Skeletal muscle satellite cell (primary cell): ENCODE measurements at regions not wholly inside any gene's neighbourhood (a gene's known extent, or its start where the extent isn't known, plus 50 kb on each side); places are given as distances from the start of the nearest gene placed in this dataset.

ENCODE experiments used
- H3K27me3 ChIP-seq: 2 replicates; pipeline ENCODE4 v1.7.0; 2013; ENCODE audit warnings: low read length; ENCODE audit not compliant: control insufficient read depth, insufficient read depth
- H3K36me3 ChIP-seq: 2 replicates; pipeline ENCODE4 v1.7.0; 2013; ENCODE audit warnings: mild to moderate bottlenecking, control low read depth, low read length; ENCODE audit not compliant: insufficient read depth
- H3K4me1 ChIP-seq: 2 replicates; pipeline ENCODE4 v1.7.0; 2013; ENCODE audit warnings: low read length; ENCODE audit not compliant: control insufficient read depth, insufficient read depth
- H3K4me2 ChIP-seq: 2 replicates; pipeline ENCODE4 v1.7.0; 2013; ENCODE audit warnings: mild to moderate bottlenecking, low read length
- H3K4me3 ChIP-seq: 2 replicates; pipeline ENCODE4 v1.7.0; 2013; ENCODE audit warnings: low read length
- H3K9ac ChIP-seq: 2 replicates; pipeline ENCODE4 v1.7.0; 2013; ENCODE audit warnings: mild to moderate bottlenecking, low read depth, low read length, moderate library complexity
- H3K9me3 ChIP-seq: replicated peaks from 2 replicates; pipeline ENCODE4 v1.7.0; 2013; ENCODE audit warnings: mild to moderate bottlenecking, control low read depth, low read length

GRCh38 chr1:223029985-223030769 lies 112.9 kb downstream of the TLR5 start:
- H3K27me3 ChIP-seq: peaks cover 10% of the 10 kb centered on the region

GRCh38 chr1:223030871-223031400 lies 112.1 kb downstream of the TLR5 start:
- peaks cover 14% of the 10 kb centered on the region for H3K27me3 ChIP-seq
- H3K36me3 ChIP-seq: no peaks in the 10 kb centered on the region
- no peak overlapping the region for H3K4me2 ChIP-seq
- H3K9ac ChIP-seq: no peak overlapping the region
- H3K4me1 ChIP-seq: no peaks in the 10 kb centered on the region
- H3K9me3 ChIP-seq: no peaks in the 10 kb centered on the region
- no peak overlapping the region for H3K4me3 ChIP-seq

More at GRCh38 chr1:223029985-223030769, 112.9 kb downstream of the TLR5 start:
- no peaks in the 10 kb centered on the region for H3K9me3 ChIP-seq
- H3K9ac ChIP-seq: no peak overlapping the region
- H3K4me2 ChIP-seq: no peak overlapping the region
- H3K4me1 ChIP-seq: no peaks in the 10 kb centered on the region
- no peaks in the 10 kb centered on the region for H3K36me3 ChIP-seq
- H3K4me3 ChIP-seq: no peak overlapping the region

DNA sequence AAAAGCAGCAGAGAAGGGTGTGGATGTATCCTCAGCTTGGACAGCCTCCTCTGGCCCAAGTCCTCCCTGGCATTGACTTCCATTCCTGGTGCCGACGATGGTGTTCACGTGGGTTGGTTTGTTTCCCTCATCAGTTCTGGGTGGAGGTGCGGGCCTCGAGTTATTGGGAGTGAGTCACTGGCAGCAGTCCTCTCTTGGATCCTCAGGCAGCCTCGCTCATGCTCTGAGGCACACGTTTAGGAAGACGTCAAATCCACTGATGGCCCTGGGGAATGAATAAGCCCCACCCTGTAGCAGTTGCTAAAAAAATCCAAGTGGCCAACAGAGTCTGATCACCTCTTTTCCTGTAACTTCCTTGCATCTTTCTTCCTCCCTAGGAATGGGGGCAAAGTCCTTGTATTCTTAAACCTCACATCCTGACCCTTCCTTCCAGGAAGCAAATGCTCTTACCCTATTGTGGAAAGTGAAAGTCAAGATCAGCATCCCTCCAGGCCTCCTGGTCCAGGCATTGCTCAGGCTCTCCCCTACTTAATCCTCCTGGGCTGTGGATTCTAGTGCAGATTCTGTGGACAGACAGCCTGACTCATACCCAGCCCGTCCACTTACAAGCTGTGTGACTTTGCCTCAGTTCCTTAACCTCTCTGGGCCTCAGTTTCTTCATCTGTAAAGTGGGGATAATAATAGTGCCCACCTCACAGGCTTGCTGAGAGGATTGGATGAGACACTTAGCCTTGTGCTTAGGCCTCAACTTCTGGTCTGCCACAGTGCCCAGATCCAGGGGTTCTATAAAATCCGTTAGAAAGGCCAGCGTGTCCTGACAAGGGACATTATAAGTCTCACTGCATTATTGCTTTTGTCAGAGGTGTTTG lies 111.1 kb downstream of the TLR5 start:
- no peaks in the 10 kb centered on the region for H3K4me1 ChIP-seq
- no peak overlapping the region for H3K9ac ChIP-seq
- H3K36me3 ChIP-seq: no peaks in the 10 kb centered on the region
- H3K27me3 ChIP-seq: peaks cover 23% of the 10 kb centered on the region
- H3K9me3 ChIP-seq: no peaks in the 10 kb centered on the region
- peak overlapping the region; percentile 1 for H3K4me2 ChIP-seq
- no peak overlapping the region for H3K4me3 ChIP-seq

DNA sequence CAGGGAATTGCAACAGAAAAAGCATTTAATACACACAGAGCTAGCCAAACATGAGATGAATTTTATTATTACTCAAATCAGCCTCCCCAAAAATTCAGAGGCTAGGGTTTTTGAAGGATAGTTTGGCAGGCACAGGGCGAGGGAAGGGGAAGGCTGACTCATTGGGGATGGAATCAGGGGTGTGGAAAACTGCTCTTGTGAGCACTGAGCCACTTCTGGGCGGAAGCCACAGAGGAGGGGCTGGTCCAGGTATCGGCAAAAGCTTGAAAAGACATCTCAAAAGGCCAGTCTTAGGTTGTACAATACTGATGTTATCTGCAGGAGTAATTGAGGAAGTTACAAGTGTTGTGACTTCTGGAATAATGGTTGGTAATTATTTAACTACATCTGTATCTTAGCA lies 109.4 kb downstream of the TLR5 start:
- no peak overlapping the region for H3K9ac ChIP-seq
- no peak overlapping the region for H3K4me3 ChIP-seq
- H3K9me3 ChIP-seq: no peaks in the 10 kb centered on the region
- peaks cover 24% of the 10 kb centered on the region for H3K27me3 ChIP-seq
- no peaks in the 10 kb centered on the region for H3K4me1 ChIP-seq
- no peak overlapping the region for H3K4me2 ChIP-seq
- no peaks in the 10 kb centered on the region for H3K36me3 ChIP-seq

DNA sequence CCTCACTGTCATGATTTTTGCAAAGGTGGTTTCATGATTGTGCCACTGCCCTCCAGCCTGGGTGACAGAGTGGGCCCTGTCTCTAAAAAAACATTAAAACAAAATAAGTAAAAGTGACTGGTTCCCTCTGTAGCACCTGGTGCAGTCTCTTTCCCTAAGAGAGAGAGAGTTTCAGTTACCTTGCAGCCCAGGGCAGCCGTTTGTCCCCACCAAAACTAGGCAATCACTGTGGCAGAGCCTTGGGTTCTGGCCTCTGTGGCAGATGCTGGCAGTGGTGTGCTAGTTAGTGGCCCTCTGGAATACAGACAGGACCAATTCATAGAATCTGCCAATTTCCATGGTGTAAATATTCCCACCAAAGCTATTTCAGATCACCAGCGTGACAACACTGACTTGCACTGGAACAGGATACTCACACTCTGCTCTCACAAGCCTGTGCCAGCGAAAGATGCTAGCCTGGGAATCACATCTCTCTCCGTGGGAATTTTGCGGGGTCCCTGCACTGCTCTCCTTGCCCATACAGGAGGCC lies 108.7 kb downstream of the TLR5 start:
- Histone ChIP-seq H3K9me3 (no peaks in the 10 kb centered on the region), H3K36me3 (no peaks in the 10 kb centered on the region), H3K27me3 (peaks cover 24% of the 10 kb centered on the region), H3K4me2 (no peak overlapping the region), H3K9ac (no peak overlapping the region), H3K4me3 (no peak overlapping the region), H3K4me1 (no peaks in the 10 kb centered on the region)

DNA sequence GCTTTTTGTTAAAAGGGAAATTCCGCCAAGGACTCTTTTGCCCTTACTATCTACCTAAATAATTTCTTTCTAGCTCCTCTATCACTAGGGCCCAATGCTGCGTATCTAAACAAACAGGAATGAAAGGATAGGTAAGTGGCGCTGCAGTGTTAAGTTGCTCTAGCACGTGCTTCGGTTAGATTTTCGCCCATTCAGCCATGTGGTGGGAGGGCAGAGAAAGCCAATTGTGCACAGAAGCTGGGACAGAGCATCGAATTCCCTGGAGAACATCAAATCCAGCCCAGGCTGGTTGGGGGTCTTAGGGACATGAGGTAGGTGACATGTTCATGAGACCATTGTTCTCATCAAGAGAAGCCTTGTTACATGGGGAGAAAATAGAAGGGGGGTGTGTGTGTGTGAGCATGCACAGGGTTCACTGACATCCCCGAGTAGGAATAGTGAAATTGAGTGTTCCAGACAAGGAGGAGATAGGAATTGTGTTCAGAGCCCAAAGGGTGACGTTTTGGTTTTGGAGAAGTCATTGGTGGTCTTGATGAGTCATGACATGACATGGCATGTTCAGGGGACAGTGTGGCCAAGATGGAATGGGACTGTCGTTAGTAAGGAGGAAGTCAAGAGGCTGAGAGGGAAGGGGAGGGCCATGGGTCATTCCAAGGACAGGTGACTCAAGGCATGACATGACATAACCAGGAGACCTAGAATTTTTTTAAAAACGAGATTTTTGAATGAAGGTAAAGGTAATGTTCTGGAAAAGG lies 107.1 kb downstream of the TLR5 start:
- H3K9me3 ChIP-seq: no peaks in the 10 kb centered on the region
- peaks cover 19% of the 10 kb centered on the region for H3K27me3 ChIP-seq
- no peaks in the 10 kb centered on the region for H3K4me1 ChIP-seq
- no peak overlapping the region for H3K4me2 ChIP-seq
- H3K36me3 ChIP-seq: no peaks in the 10 kb centered on the region
- no peak overlapping the region for H3K4me3 ChIP-seq
- H3K9ac ChIP-seq: no peak overlapping the region

- Histone ChIP-seq H3K4me2 (no peak overlapping the region), H3K36me3 (no peaks in the 10 kb centered on the region), H3K9me3 (no peaks in the 10 kb centered on the region), H3K27me3 (peaks cover 21% of the 10 kb centered on the region), H3K4me3 (no peak overlapping the region), H3K4me1 (no peaks in the 10 kb centered on the region), H3K9ac (no peak overlapping the region)
Observed at GRCh38 chr1:223036479-223036845, 106.6 kb downstream of the TLR5 start.

- Histone ChIP-seq H3K4me2 (no peak overlapping the region), H3K4me1 (no peaks in the 10 kb centered on the region), H3K9me3 (no peaks in the 10 kb centered on the region), H3K27me3 (peaks cover 22% of the 10 kb centered on the region), H3K4me3 (no peak overlapping the region), H3K36me3 (no peaks in the 10 kb centered on the region), H3K9ac (no peak overlapping the region)
Observed at GRCh38 chr1:223037845-223038244, 105.2 kb downstream of the TLR5 start.

GRCh38 chr1:223038288-223039006 lies 104.6 kb downstream of the TLR5 start:
- H3K4me3 ChIP-seq: no peak overlapping the region
- H3K4me1 ChIP-seq: no peaks in the 10 kb centered on the region
- H3K9me3 ChIP-seq: no peaks in the 10 kb centered on the region
- no peak overlapping the region for H3K4me2 ChIP-seq
- H3K36me3 ChIP-seq: no peaks in the 10 kb centered on the region
- H3K27me3 ChIP-seq: peaks cover 22% of the 10 kb centered on the region
- no peak overlapping the region for H3K9ac ChIP-seq

DNA sequence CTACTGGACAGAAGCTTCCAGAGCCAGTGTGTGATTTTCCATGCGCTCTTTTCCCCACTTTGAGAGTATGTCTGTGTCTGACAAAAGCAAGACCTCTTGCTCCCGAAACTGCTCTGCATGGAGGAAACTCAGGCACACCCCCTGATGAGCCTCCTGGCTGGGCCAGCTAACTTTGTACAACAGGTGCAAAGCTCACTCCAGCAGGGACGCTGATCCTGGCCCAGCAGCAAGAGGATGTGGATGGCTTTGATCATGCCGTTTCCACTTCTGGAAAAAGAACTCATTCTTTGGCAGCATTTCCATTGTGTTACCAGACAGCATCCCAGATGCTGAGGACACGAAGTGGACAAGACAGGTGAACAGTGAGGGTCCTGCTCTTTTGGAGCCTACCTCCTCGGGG lies 103.1 kb downstream of the TLR5 start:
- Histone ChIP-seq H3K4me2 (no peak overlapping the region), H3K4me3 (no peak overlapping the region), H3K36me3 (no peaks in the 10 kb centered on the region), H3K9ac (no peak overlapping the region), H3K27me3 (peaks cover 19% of the 10 kb centered on the region), H3K9me3 (no peaks in the 10 kb centered on the region), H3K4me1 (no peaks in the 10 kb centered on the region)
